Mesenchymal stem cell (in vitro differentiated cells and primary cell): ENCODE measurements at regions not wholly inside any gene's neighbourhood (a gene's known extent, or its start where the extent isn't known, plus 50 kb on each side); places are given as distances from the start of the nearest gene placed in this dataset.

Experiments
- DNase-seq: peaks from one replicate; pipeline ENCODE4 v3.0.0-alpha.2; 2013
- H2AFZ ChIP-seq: one replicate; pipeline ENCODE4 v1.6.1; 2013; ENCODE audit warnings: low read depth, mild to moderate bottlenecking, control low read depth, inconsistent platforms, low read length, moderate library complexity
- H2AK5ac ChIP-seq: 2 replicates; pipeline ENCODE4 v1.6.1; 2013; ENCODE audit warnings: low read length, moderate library complexity, mild to moderate bottlenecking, inconsistent platforms; ENCODE audit not compliant: severe bottlenecking
- H2BK120ac ChIP-seq: one replicate; pipeline ENCODE4 v1.6.1; 2013; ENCODE audit warnings: low read depth, mild to moderate bottlenecking, inconsistent platforms, low read length, moderate library complexity
- H2BK12ac ChIP-seq, 2 experiments: one replicate each; pipeline ENCODE4 v1.6.1; 2013; ENCODE audit warnings: inconsistent platforms in 2 of 2, low read length in 2 of 2, mild to moderate bottlenecking in 2 of 2, moderate library complexity in 2 of 2, control low read depth in 1 of 2
- H2BK15ac ChIP-seq: one replicate; pipeline ENCODE4 v1.6.1; 2013; ENCODE audit warnings: mild to moderate bottlenecking, low read depth, inconsistent platforms; ENCODE audit not compliant: poor library complexity, severe bottlenecking
- H2BK5ac ChIP-seq: 2 replicates; pipeline ENCODE4 v1.6.1; 2013; ENCODE audit warnings: low read depth, mild to moderate bottlenecking, low read length, control low read depth, inconsistent platforms; ENCODE audit not compliant: poor library complexity, severe bottlenecking
- H3K14ac ChIP-seq, 2 experiments: one replicate each; pipeline ENCODE4 v1.6.1; 2013; ENCODE audit warnings: inconsistent platforms in 2 of 2, low read length in 2 of 2, control low read depth in 1 of 2, mild to moderate bottlenecking in 1 of 2, moderate library complexity in 1 of 2
- H3K18ac ChIP-seq, 2 experiments: one replicate each; pipeline ENCODE4 v1.6.1; 2013; ENCODE audit warnings: inconsistent platforms in 2 of 2, low read length in 2 of 2, control low read depth in 1 of 2, low read depth in 1 of 2, mild to moderate bottlenecking in 1 of 2
- H3K23ac ChIP-seq, 2 experiments: one replicate each; pipeline ENCODE4 v1.6.1; 2013; ENCODE audit warnings: inconsistent platforms in 2 of 2, low read length in 2 of 2, mild to moderate bottlenecking in 2 of 2, moderate library complexity in 2 of 2, control low read depth in 1 of 2
- H3K27ac ChIP-seq: 2 replicates; pipeline ENCODE4 v1.5.1; 2013; ENCODE audit warnings: mild to moderate bottlenecking, moderate library complexity, low read length, control low read depth, inconsistent platforms; ENCODE audit not compliant: poor library complexity, severe bottlenecking
- H3K27me3 ChIP-seq, 2 experiments: 2 replicates each; pipeline versions ENCODE4 v1.6.1 to v1.7.0; 2013; ENCODE audit warnings: low read length in 2 of 2, mild to moderate bottlenecking in 2 of 2, moderate library complexity in 2 of 2, control low read depth in 1 of 2, inconsistent platforms in 1 of 2; ENCODE audit not compliant: control insufficient read depth in 1 of 2, insufficient read depth in 1 of 2
- H3K36me3 ChIP-seq, 2 experiments: 2 replicates each; pipeline versions ENCODE4 v1.6.1 to v1.7.0; 2013; ENCODE audit warnings: low read length in 2 of 2, control low read depth in 1 of 2, inconsistent platforms in 1 of 2, low read depth in 1 of 2, mild to moderate bottlenecking in 1 of 2; ENCODE audit not compliant: insufficient read depth in 2 of 2, control insufficient read depth in 1 of 2
- H3K4ac ChIP-seq, 2 experiments: one replicate each; pipeline ENCODE4 v1.6.1; 2013; ENCODE audit warnings: inconsistent platforms in 2 of 2, low read length in 2 of 2, mild to moderate bottlenecking in 2 of 2, moderate library complexity in 2 of 2, control low read depth in 1 of 2, low read depth in 1 of 2
- H3K4me1 ChIP-seq: 2 replicates; pipeline ENCODE4 v1.6.1; 2013; ENCODE audit warnings: low read depth, low read length, control low read depth; ENCODE audit not compliant: control insufficient read depth, insufficient read depth
- H3K4me2 ChIP-seq: 2 replicates; pipeline ENCODE4 v1.6.1; 2013; ENCODE audit warnings: low read length, mild to moderate bottlenecking, inconsistent platforms; ENCODE audit not compliant: poor library complexity, severe bottlenecking
- H3K4me3 ChIP-seq, 2 experiments: 2 replicates each; pipeline versions ENCODE4 v1.5.1 to v1.7.0; 2013; ENCODE audit warnings: low read length in 2 of 2, mild to moderate bottlenecking in 2 of 2, control low read depth in 1 of 2, low read depth in 1 of 2; ENCODE audit not compliant: insufficient read depth in 1 of 2
- H3K79me1 ChIP-seq: replicated peaks from 2 replicates; pipeline ENCODE4 v1.6.1; 2013; ENCODE audit warnings: mild to moderate bottlenecking, control low read depth, low read length, inconsistent platforms; ENCODE audit not compliant: poor library complexity, severe bottlenecking
- H3K9ac ChIP-seq: 2 replicates; pipeline ENCODE4 v1.7.0; 2013; ENCODE audit warnings: mild to moderate bottlenecking, low read length, moderate library complexity
- H3K9me3 ChIP-seq: 2 replicates; pipeline ENCODE4 v1.7.0; 2013; ENCODE audit warnings: mild to moderate bottlenecking, low read length; ENCODE audit not compliant: control insufficient read depth
- H4K8ac ChIP-seq: one replicate; pipeline ENCODE4 v1.6.1; 2013; ENCODE audit warnings: inconsistent platforms, mild to moderate bottlenecking, low read length, moderate library complexity
- H4K91ac ChIP-seq: one replicate; pipeline ENCODE4 v1.6.1; 2013; ENCODE audit warnings: mild to moderate bottlenecking, low read length, inconsistent platforms
- WGBS: methylation state at CpG from one replicate; pipeline ENCODE4 v1.1.7; 2013; ENCODE audit warnings: mixed read lengths; 5-methylcytosine and 5-hydroxymethylcytosine counted together

DNA sequence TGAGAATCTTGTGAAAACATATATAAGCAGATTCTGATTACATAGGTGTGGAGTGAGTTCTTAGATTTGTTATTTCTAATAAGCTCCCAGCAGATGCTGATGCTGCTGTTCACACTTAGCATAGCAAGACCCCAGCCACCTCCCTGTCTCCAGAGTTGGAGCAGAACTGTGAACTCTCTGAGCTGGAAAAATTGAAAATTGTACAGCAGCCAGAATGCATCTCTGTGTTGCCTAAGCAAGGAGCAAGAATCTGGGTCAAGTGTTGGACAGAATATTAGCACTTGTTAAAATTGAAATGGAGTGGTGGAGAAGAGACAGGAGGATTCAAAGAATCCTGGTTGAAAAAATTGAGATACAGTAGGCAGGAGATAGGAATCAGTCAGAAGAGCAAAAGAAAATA lies 146.6 kb upstream of the FAM47C start:
- no peak overlapping the region for H3K27ac ChIP-seq
- H3K9ac ChIP-seq = no peak overlapping the region
- no peak overlapping the region for H3K4me2 ChIP-seq
- peaks cover 0 to 38% of the 10 kb centered on the region in 2 experiments for H3K27me3 ChIP-seq
- H3K4me3 ChIP-seq = no peak overlapping the region
- no peak for DNase-seq
- no peaks in the 10 kb centered on the region for H3K9me3 ChIP-seq
- no peaks in the 10 kb centered on the region for H3K4me1 ChIP-seq
- no peak overlapping the region for H2BK15ac ChIP-seq
- no peak overlapping the region for H3K14ac ChIP-seq
- no peak overlapping the region for H2BK120ac ChIP-seq
- H2AFZ ChIP-seq = no peak overlapping the region
- H3K4ac ChIP-seq = no peak overlapping the region
- no peak overlapping the region for H4K8ac ChIP-seq
- no peak overlapping the region for H3K18ac ChIP-seq
- H2BK5ac ChIP-seq = no peak overlapping the region
- H4K91ac ChIP-seq = no peak overlapping the region
- H3K23ac ChIP-seq = no peak overlapping the region
- no peak overlapping the region for H2BK12ac ChIP-seq
- H2AK5ac ChIP-seq = no peak overlapping the region
- H3K36me3 ChIP-seq = no peaks in the 10 kb centered on the region
- H3K79me1 ChIP-seq = no peaks in the 10 kb centered on the region

- H2BK12ac ChIP-seq = no peak overlapping the region
- WGBS = 20% methylated on average over 3 of the region's 3 CpGs
These were observed 141.0 kb upstream of the FAM47C start for GRCh38 chrX:36867143-36867542.

DNA sequence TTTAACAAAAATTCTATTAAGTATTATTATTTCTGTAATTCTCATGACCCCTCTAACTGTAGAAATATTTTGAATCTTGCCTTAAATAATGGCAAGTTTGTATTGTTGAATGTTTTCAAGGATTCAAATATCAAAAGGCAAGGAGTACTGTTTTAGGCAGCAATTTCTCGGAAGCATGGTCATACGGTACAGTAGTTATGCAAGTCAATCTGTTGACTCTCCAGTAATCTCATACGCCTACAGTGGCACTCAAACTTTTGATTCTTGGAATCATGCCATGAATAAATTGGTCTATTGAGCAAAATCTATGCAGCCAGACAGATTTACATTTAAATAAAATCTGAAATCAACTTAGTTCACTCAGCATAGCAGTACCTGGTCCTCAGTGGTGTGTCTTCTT lies 139.6 kb upstream of the FAM47C start:
- no peak for DNase-seq
- Histone ChIP-seq H2BK5ac (no peak overlapping the region), H3K14ac (no peak overlapping the region), H3K23ac (no peak overlapping the region), H3K9me3 (no peaks in the 10 kb centered on the region), H3K4ac (no peak overlapping the region), H3K4me3 (no peak overlapping the region), H3K27me3 (peaks cover 0 to 8% of the 10 kb centered on the region in 2 experiments), H2BK12ac (no peak overlapping the region), H4K8ac (no peak overlapping the region), H3K4me2 (no peak overlapping the region), H2AK5ac (no peak overlapping the region), H3K4me1 (no peaks in the 10 kb centered on the region), H3K27ac (no peak overlapping the region), H3K79me1 (no peaks in the 10 kb centered on the region), H3K9ac (no peak overlapping the region), H2AFZ (no peak overlapping the region), H4K91ac (no peak overlapping the region), H2BK15ac (no peak overlapping the region), H2BK120ac (no peak overlapping the region), H3K18ac (no peak overlapping the region), H3K36me3 (no peaks in the 10 kb centered on the region)
- WGBS = no CpG with 5 or more reads among the region's 3 CpGs

More at GRCh38 chrX:36867143-36867542, 141.0 kb upstream of the FAM47C start:
- no peak overlapping the region for H2BK5ac ChIP-seq
- H3K27ac ChIP-seq = no peak overlapping the region
- no peak overlapping the region for H2AK5ac ChIP-seq
- H3K4ac ChIP-seq = no peak overlapping the region
- H3K9me3 ChIP-seq = no peaks in the 10 kb centered on the region
- H3K4me3 ChIP-seq = no peak overlapping the region
- no peaks in the 10 kb centered on the region for H3K79me1 ChIP-seq
- H3K27me3 ChIP-seq = peaks cover 0 to 8% of the 10 kb centered on the region in 2 experiments
- no peak overlapping the region for H3K23ac ChIP-seq
- no peak overlapping the region for H2BK15ac ChIP-seq
- no peak overlapping the region for H3K18ac ChIP-seq
- no peaks in the 10 kb centered on the region for H3K4me1 ChIP-seq
- H4K91ac ChIP-seq = no peak overlapping the region
- no peak overlapping the region for H2AFZ ChIP-seq
- DNase-seq = peak; percentile 14
- no peak overlapping the region for H3K4me2 ChIP-seq
- no peak overlapping the region for H3K14ac ChIP-seq
- H2BK120ac ChIP-seq = no peak overlapping the region
- no peak overlapping the region for H4K8ac ChIP-seq
- H3K36me3 ChIP-seq = no peaks in the 10 kb centered on the region
- no peak overlapping the region for H3K9ac ChIP-seq

DNA sequence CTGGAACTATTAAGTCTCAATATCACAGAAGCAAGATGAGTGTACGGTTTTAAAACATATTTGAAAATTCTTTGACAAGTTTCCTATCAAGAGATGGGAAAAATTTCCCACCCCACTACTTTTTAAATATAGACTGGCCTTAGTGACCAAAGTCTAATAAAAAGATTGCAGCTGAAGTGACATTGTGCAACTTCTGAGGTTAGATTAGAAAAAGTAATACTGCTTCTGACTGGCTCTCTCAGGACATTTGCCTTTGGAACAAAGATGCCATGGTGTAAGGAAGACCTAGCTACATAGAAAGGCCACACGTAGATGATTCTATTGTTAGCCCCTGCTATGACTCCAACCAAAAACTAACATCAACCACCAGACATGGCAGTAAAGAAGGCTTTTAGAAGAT lies 138.7 kb upstream of the FAM47C start:
- Histone ChIP-seq H2BK12ac (no peak overlapping the region), H3K4me3 (no peak overlapping the region), H3K36me3 (no peaks in the 10 kb centered on the region), H3K4me2 (no peak overlapping the region), H3K79me1 (no peaks in the 10 kb centered on the region), H2BK15ac (no peak overlapping the region), H3K9me3 (no peaks in the 10 kb centered on the region), H2BK120ac (no peak overlapping the region), H2BK5ac (no peak overlapping the region), H3K14ac (no peak overlapping the region), H2AK5ac (no peak overlapping the region), H2AFZ (no peak overlapping the region), H3K23ac (no peak overlapping the region), H4K8ac (no peak overlapping the region), H3K4me1 (no peaks in the 10 kb centered on the region), H3K4ac (no peak overlapping the region), H3K18ac (no peak overlapping the region), H4K91ac (no peak overlapping the region), H3K27me3 (peaks cover 0 to 2% of the 10 kb centered on the region in 2 experiments), H3K9ac (no peak overlapping the region), H3K27ac (no peak overlapping the region)
- DNase-seq = no peak
- 86% methylated on average over 1 of the region's 2 CpGs for WGBS
